GM18517 (cell line): ENCODE measurements at regions not wholly inside any gene's neighbourhood (a gene's known extent, or its start where the extent isn't known, plus 50 kb on each side); places are given as distances from the start of the nearest gene placed in this dataset.

Experiments
- ATAC-seq: cut with Tn5 transposase; IDR thresholded peaks from one replicate; pipeline ENCODE4 v1.9.1; 2021; ENCODE audit warnings: mild to moderate bottlenecking, moderate library complexity; ENCODE audit not compliant: unreplicated experiment

DNA sequence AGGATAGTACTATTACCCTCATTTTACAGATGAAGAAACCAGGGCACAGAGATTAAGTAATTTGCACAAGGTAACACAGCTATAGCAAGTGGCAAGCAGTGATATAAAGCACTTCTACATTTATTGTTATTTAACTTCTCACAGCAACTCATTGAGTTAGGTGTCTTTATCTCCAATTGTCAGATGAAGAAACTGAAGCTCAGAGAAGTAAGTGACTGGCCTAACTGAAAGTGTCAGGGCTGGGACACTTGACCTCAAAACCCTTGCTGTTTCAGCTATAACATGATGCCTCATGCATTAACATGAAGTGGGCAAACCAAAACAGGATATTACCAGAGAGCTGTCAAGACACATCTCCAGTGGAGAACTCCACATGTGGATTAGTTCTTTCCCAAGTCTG is 65.8 kb upstream of the LEKR1 start:
- ATAC-seq, result peak; percentile 92

DNA sequence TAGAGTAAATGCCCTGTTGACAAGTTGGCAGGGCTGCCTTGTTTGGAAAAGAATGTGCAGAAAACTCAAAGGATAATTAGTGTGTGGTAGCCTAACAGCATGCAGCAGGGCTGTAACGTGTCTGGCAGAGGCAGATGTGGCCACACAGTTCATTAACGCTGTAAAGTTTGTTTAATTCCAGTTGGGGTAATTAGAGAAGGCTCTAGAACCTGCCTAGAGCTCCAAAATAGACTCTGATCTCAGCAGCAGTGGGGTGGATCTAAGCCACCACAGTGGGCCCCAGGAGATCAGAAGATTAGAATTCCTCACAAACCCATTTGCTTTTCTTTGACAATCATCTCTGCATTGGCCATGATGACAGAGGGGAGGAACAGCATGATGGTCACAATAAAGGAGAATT is 65.1 kb upstream of the LEKR1 start:
- no peak for ATAC-seq

DNA sequence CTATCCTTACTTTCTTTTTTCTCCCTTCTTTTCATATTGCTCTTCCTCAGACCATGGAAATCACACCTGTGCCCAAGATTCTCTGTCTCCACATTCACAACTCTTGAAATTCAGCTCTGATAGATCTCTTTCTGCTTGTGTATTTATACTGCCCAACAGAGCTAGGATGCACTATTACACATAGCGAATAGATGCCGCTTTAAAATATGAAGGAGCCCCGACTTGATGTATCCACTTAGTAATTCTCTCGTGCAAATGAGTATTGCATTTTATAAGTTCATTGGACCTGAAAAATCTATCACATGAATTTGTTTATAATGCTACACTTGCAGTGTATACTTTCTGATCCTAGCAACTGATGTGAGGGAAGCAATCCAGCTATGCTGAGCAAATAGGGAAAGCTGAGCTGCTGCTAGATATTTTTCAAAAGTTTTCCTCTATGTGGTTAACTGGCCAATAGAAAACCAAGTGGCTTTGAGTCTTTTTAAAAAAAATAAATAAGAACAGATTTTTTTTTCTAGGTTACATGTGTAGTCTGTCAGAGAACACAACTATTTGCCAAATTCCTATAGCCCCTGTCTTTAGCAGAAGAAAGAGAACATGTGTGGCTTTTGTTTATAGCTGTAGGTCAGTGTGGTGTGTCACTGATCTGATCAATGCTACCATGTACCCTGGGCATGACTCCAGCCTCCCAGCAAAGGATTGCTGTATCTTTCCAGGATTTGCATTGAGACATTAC is 64.3 kb upstream of the LEKR1 start:
- ATAC-seq, result no peak

- no peak for ATAC-seq
Observed at GRCh38 chr3:156762631-156763185, 63.4 kb upstream of the LEKR1 start.

GRCh38 chr3:156763386-156763785 is 62.8 kb upstream of the LEKR1 start:
- ATAC-seq, result no peak

DNA sequence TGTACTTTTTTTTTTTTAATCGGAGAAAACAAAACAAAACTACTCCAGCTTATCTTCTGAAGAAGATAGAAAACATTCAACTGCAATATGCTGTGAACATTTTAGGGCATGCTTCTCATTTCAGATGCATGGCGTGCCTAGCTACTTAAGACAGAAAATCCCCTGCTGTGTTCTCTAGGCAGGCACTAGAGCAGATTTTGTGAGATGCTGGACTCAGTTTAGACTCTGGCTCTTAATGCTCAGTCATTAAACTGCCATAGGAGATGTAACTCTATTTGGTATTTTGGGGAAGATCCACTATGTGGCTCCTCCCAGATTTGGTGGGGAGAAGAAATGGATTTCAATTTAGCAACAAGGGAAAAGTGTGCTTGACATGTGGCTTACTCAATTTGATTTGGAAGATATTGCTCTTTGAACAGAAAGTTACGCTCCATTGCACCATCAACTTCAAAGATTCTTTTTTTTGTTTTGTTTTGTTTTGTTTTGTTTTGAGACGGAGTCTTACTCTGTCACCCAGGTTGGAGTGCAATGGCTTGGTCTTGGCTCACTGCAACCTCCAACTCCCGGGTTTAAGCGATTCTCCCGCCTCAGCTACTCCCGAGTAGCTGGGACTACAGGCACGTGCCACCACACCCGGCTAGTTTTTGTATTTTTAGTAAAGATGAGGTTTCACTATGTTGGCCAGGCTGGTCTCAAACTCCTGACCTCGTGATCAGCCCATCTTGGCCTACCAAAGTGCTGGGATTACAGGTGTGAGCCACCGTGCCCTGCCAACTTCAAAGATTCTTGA is 62.0 kb upstream of the LEKR1 start:
- no peak for ATAC-seq

- ATAC-seq, result no peak
Observed at GRCh38 chr3:156764751-156765150, 61.4 kb upstream of the LEKR1 start.

DNA sequence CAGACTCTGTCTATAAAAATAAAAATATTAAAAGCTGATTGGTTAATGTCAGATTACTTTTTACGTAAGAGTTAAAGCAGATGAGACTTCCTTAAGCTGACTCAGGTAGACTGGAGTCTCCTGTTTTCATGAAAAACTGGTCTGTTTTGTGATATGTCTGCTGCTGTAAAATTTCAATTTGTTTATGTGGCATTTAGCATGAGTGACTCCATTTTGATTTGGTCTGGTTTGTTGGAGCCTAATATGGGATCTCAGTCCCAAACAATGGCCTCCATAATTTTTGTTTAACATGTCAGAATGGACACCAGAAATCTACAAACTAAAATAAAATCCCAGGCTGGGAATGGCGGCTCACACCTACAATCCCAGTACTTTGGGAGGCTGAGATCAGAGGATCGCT is 57.8 kb upstream of the LEKR1 start:
- no peak for ATAC-seq

- ATAC-seq, result no peak
Observed at GRCh38 chr3:156769721-156770654, 56.2 kb upstream of the LEKR1 start.

DNA sequence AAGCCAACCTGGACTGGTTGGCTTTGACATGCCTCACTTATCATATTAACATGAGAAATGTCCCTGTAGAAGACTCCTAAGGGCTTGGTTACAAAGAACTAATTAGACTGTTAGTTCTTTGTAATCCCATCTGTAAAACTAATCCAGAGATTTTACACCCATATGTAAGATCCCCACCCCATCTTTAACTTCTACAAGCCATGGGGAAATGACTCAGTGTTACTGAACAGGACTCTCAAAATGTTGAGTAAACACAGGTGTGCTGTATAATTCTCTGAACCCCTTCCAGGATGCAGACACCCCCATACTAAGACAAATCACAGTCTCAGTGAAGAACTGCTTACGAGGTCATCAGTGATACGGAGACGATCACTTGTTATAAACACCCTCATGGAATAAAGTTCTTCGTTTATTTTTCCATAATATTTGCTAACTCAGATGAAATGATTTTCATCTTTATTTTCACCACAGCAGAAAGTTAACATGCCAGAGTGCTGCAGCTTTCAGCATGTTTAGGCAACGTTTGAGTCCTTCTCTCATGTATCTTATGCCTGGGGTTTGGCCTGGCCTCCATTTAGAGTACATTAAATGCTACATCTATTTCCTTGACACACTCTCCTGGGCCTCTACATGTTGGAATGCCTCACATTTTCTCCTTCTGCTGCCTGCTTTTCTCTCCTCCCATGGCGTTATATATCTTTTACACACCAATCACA is 55.3 kb upstream of the LEKR1 start:
- ATAC-seq, result no peak

- ATAC-seq, result no peak
Observed at GRCh38 chr3:156772588-156773206, 53.5 kb upstream of the LEKR1 start.

DNA sequence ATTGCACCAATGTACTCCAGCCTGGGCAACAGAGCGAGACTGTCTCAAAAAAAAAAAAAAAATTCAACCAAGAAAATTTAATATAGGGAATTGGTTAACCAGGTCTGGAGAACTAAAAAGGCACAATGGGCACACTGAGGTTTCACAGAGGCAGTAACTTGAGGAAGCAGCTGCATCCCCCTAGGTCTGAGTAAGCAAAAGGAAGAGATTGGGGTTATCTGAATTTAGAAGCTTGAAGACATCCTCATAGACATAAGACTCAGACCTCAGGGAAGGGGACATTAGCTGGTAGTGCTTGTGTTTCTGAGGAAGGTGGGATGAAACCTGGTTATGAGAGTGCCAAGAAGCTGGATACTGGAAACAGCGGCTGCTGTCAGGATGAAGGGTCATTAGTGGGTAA is 50.1 kb upstream of the LEKR1 start:
- no peak for ATAC-seq
